Esophagus squamous epithelium (tissue), 4 donors: ENCODE measurements at regions not wholly inside any gene's neighbourhood (a gene's known extent, or its start where the extent isn't known, plus 50 kb on each side); places are given as distances from the start of the nearest gene placed in this dataset.

ENCODE experiments used
- POLR2A ChIP-seq, 4 donors: fragments of 450-650 bp; IDR thresholded peaks; one replicate each; pipeline ENCODE4 v1.6.1; 2017; ENCODE audit warnings: antibody characterized with exemption in 4 of 4, mild to moderate bottlenecking in 4 of 4, moderate library complexity in 3 of 4
- TF ChIP-seq, protein P1 (sequence below), 6 experiments: fragments of 450-650 bp in 4 of 6; fragments of 200-600 bp in 2 of 6; sonication (generic) in 2 of 6; IDR thresholded peaks; one replicate each; pipeline ENCODE4 v1.5.1; 2016 to 2019; ENCODE audit warnings: antibody characterized with exemption in 6 of 6, mild to moderate bottlenecking in 4 of 6, moderate library complexity in 4 of 6

DNA sequence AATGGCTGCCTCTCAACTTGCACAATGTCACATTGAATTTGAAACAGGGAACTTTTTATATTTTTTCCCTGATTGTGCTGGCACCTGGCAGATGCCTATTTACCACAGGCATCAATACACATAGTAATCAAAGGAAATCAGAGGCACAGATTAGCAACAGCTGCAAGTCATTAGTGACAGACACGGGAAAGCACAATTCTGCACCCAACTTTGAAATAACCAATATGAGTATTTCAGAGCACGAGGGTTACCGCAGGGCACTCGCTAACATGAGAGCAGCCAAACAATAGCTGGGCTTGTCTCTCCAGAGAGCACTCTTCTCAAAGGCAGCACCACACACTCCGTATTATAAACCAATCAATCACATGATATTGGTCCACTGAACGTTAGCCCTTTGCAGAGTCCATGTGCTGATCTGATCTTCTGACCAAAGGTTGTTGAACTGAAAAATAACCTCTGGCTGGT is 149.5 kb downstream of the RNF144B start:
- TF ChIP-seq, protein P1, sequence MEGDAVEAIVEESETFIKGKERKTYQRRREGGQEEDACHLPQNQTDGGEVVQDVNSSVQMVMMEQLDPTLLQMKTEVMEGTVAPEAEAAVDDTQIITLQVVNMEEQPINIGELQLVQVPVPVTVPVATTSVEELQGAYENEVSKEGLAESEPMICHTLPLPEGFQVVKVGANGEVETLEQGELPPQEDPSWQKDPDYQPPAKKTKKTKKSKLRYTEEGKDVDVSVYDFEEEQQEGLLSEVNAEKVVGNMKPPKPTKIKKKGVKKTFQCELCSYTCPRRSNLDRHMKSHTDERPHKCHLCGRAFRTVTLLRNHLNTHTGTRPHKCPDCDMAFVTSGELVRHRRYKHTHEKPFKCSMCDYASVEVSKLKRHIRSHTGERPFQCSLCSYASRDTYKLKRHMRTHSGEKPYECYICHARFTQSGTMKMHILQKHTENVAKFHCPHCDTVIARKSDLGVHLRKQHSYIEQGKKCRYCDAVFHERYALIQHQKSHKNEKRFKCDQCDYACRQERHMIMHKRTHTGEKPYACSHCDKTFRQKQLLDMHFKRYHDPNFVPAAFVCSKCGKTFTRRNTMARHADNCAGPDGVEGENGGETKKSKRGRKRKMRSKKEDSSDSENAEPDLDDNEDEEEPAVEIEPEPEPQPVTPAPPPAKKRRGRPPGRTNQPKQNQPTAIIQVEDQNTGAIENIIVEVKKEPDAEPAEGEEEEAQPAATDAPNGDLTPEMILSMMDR (IDR thresholded peaks at IDR 0.05) = no peak
- TF ChIP-seq POLR2A (IDR thresholded peaks at IDR 0.05) = no peak
